Activated CD4-positive, alpha-beta T cell treated with anti-CD3 and anti-CD28 coated beads, Interleukin-2, amount 10 ng/mL, durations not matched to agents 7 days and 5 days (primary cell): ENCODE measurements at regions not wholly inside any gene's neighbourhood (a gene's known extent, or its start where the extent isn't known, plus 50 kb on each side); places are given as distances from the start of the nearest gene placed in this dataset.
"Not testable (repeated sequence)": the region's sequence is repeated elsewhere in the genome, so short reads cannot be mapped to it uniquely, and the experiment has no call there.

Experiments
- CTCF ChIA-PET: fragments of 350-600 bp; sonication (Branson Sonifier 250); formaldehyde crosslinking; loops from one replicate; lab custom pipeline; 2021; ENCODE audit warnings: antibody characterized with exemption; lab: Charles Lee
- POLR2A ChIA-PET: fragments of 350-600 bp; sonication (Branson Sonifier 250); formaldehyde crosslinking; loops from one replicate; lab custom pipeline; 2021; ENCODE audit warnings: antibody characterized with exemption; lab: Charles Lee
- DNase-seq: peaks from one replicate; pipeline ENCODE4 v3.0.0-alpha.2; 2020
- H3K27ac Mint-ChIP-seq: one replicate; pipeline ENCODE4 v1.8.0; 2021; ENCODE audit warnings: mild to moderate bottlenecking, moderate library complexity, mixed read lengths
- H3K27me3 Mint-ChIP-seq: one replicate; pipeline ENCODE4 v1.8.0; 2021; ENCODE audit warnings: mixed read lengths
- H3K36me3 Mint-ChIP-seq: one replicate; pipeline ENCODE4 v1.8.0; 2021; ENCODE audit warnings: low read depth, mixed read lengths
- H3K4me1 Mint-ChIP-seq: one replicate; pipeline ENCODE4 v1.8.0; 2021; ENCODE audit warnings: mixed read lengths
- H3K4me3 Mint-ChIP-seq: one replicate; pipeline ENCODE4 v1.8.0; 2021; ENCODE audit warnings: mild to moderate bottlenecking, moderate library complexity, mixed read lengths
- H3K9me3 Mint-ChIP-seq: one replicate; pipeline ENCODE4 v1.8.0; 2021; ENCODE audit warnings: mixed read lengths

GRCh38 chr6:4270776-4271175 is 135.4 kb upstream of the ECI2 start:
- H3K9me3 Mint-ChIP-seq, result no peaks in the 10 kb centered on the region
- H3K27me3 Mint-ChIP-seq, result peaks cover 5% of the 10 kb centered on the region
- H3K4me1 Mint-ChIP-seq, result no peaks in the 10 kb centered on the region
- H3K4me3 Mint-ChIP-seq, result no peak overlapping the region
- ChIA-PET CTCF (no interaction called here), POLR2A (no interaction called here)
- no peak for DNase-seq
- H3K36me3 Mint-ChIP-seq, result no peaks in the 10 kb centered on the region
- no peak overlapping the region for H3K27ac Mint-ChIP-seq

GRCh38 chr6:4270001-4270400 is 134.6 kb upstream of the ECI2 start:
- Mint-ChIP-seq H3K4me3 (no peak overlapping the region), H3K27me3 (peaks cover 5% of the 10 kb centered on the region), H3K27ac (no peak overlapping the region), H3K36me3 (no peaks in the 10 kb centered on the region), H3K9me3 (no peaks in the 10 kb centered on the region), H3K4me1 (no peaks in the 10 kb centered on the region)
- DNase-seq, result no peak
- ChIA-PET CTCF (no interaction called here), POLR2A (no interaction called here)

- ChIA-PET CTCF (no interaction called here), POLR2A (no interaction called here)
- no peaks in the 10 kb centered on the region for H3K4me1 Mint-ChIP-seq
- H3K9me3 Mint-ChIP-seq, result no peaks in the 10 kb centered on the region
- no peak overlapping the region for H3K27ac Mint-ChIP-seq
- H3K27me3 Mint-ChIP-seq, result peaks cover 5% of the 10 kb centered on the region
- DNase-seq, result no peak
- no peaks in the 10 kb centered on the region for H3K36me3 Mint-ChIP-seq
- no peak overlapping the region for H3K4me3 Mint-ChIP-seq
These were observed 132.8 kb upstream of the ECI2 start for GRCh38 chr6:4268171-4268570.

- Mint-ChIP-seq H3K4me3 (no peak overlapping the region), H3K4me1 (no peaks in the 10 kb centered on the region), H3K36me3 (no peaks in the 10 kb centered on the region), H3K9me3 (no peaks in the 10 kb centered on the region), H3K27me3 (peaks cover 5% of the 10 kb centered on the region), H3K27ac (no peak overlapping the region)
- POLR2A ChIA-PET, result no interaction called here
- CTCF ChIA-PET, result no interaction called here
- no peak for DNase-seq
These were observed 130.4 kb upstream of the ECI2 start for GRCh38 chr6:4265740-4266139.

GRCh38 chr6:4264601-4265000 is 129.2 kb upstream of the ECI2 start:
- ChIA-PET POLR2A (no interaction called here), CTCF (no interaction called here)
- H3K4me1 Mint-ChIP-seq, result no peaks in the 10 kb centered on the region
- peaks cover 5% of the 10 kb centered on the region for H3K27me3 Mint-ChIP-seq
- H3K9me3 Mint-ChIP-seq, result no peaks in the 10 kb centered on the region
- no peak overlapping the region for H3K27ac Mint-ChIP-seq
- no peaks in the 10 kb centered on the region for H3K36me3 Mint-ChIP-seq
- H3K4me3 Mint-ChIP-seq, result no peak overlapping the region
- DNase-seq, result no peak

GRCh38 chr6:4264081-4264480 is 128.7 kb upstream of the ECI2 start:
- Mint-ChIP-seq H3K4me1 (no peaks in the 10 kb centered on the region), H3K9me3 (no peaks in the 10 kb centered on the region), H3K27ac (no peak overlapping the region), H3K36me3 (no peaks in the 10 kb centered on the region), H3K4me3 (no peak overlapping the region), H3K27me3 (peaks cover 5% of the 10 kb centered on the region)
- no peak for DNase-seq
- ChIA-PET CTCF (no interaction called here), POLR2A (no interaction called here)

GRCh38 chr6:4262526-4262925 is 127.2 kb upstream of the ECI2 start:
- Mint-ChIP-seq H3K36me3 (no peaks in the 10 kb centered on the region), H3K9me3 (no peaks in the 10 kb centered on the region), H3K4me3 (no peak overlapping the region), H3K27ac (no peak overlapping the region), H3K27me3 (peaks cover 6% of the 10 kb centered on the region), H3K4me1 (no peaks in the 10 kb centered on the region)
- no peak for DNase-seq
- CTCF ChIA-PET, result no interaction called here
- POLR2A ChIA-PET, result no interaction called here

GRCh38 chr6:4259391-4259790 is 124.0 kb upstream of the ECI2 start:
- H3K27me3 Mint-ChIP-seq, result peaks cover 2% of the 10 kb centered on the region
- H3K9me3 Mint-ChIP-seq, result no peaks in the 10 kb centered on the region
- no peak overlapping the region for H3K4me3 Mint-ChIP-seq
- ChIA-PET CTCF (no interaction called here), POLR2A (no interaction called here)
- no peaks in the 10 kb centered on the region for H3K36me3 Mint-ChIP-seq
- no peak for DNase-seq
- no peak overlapping the region for H3K27ac Mint-ChIP-seq
- no peaks in the 10 kb centered on the region for H3K4me1 Mint-ChIP-seq

GRCh38 chr6:4258733-4259132 is 123.4 kb upstream of the ECI2 start:
- H3K9me3 Mint-ChIP-seq, result peaks cover 3% of the 10 kb centered on the region
- H3K4me1 Mint-ChIP-seq, result no peaks in the 10 kb centered on the region
- no peak for DNase-seq
- ChIA-PET POLR2A (no interaction called here), CTCF (no interaction called here)
- H3K27ac Mint-ChIP-seq, result no peak overlapping the region
- peaks cover 2% of the 10 kb centered on the region for H3K27me3 Mint-ChIP-seq
- H3K4me3 Mint-ChIP-seq, result no peak overlapping the region
- H3K36me3 Mint-ChIP-seq, result no peaks in the 10 kb centered on the region

GRCh38 chr6:4256969-4257368 is 121.6 kb upstream of the ECI2 start:
- POLR2A ChIA-PET, result no interaction called here
- H3K9me3 Mint-ChIP-seq, result peaks cover 3% of the 10 kb centered on the region
- CTCF ChIA-PET, result no interaction called here
- H3K27me3 Mint-ChIP-seq, result peaks cover 2% of the 10 kb centered on the region
- H3K27ac Mint-ChIP-seq, result no peak overlapping the region
- no peaks in the 10 kb centered on the region for H3K36me3 Mint-ChIP-seq
- H3K4me3 Mint-ChIP-seq, result no peak overlapping the region
- no peak for DNase-seq
- no peaks in the 10 kb centered on the region for H3K4me1 Mint-ChIP-seq

- POLR2A ChIA-PET, result no interaction called here
- CTCF ChIA-PET, result interaction anchor here (0.9 kb wide), 1 partner anchor 64 kb away, joined by 3 read pairs; no protein-coding TSS in a partner anchor
These were observed 118.3 kb upstream of the ECI2 start for GRCh38 chr6:4253604-4254231.

GRCh38 chr6:4252445-4252844 is 117.1 kb upstream of the ECI2 start:
- H3K4me1 Mint-ChIP-seq, H3K27me3 Mint-ChIP-seq, H3K9me3 Mint-ChIP-seq, H3K27ac Mint-ChIP-seq, H3K4me3 Mint-ChIP-seq, H3K36me3 Mint-ChIP-seq, POLR2A ChIA-PET, DNase-seq, CTCF ChIA-PET: not testable (repeated sequence)

More at GRCh38 chr6:4253604-4254231, 118.3 kb upstream of the ECI2 start:
- Mint-ChIP-seq H3K9me3 (peaks cover 3% of the 10 kb centered on the region), H3K27me3 (peaks cover 2% of the 10 kb centered on the region), H3K4me1 (no peaks in the 10 kb centered on the region), H3K36me3 (no peaks in the 10 kb centered on the region), H3K27ac (no peak overlapping the region), H3K4me3 (no peak overlapping the region)
- DNase-seq, result no peak

- no peaks in the 10 kb centered on the region for H3K36me3 Mint-ChIP-seq
- POLR2A ChIA-PET, result no interaction called here
- CTCF ChIA-PET, result no interaction called here
- peaks cover 7% of the 10 kb centered on the region for H3K9me3 Mint-ChIP-seq
- no peaks in the 10 kb centered on the region for H3K27me3 Mint-ChIP-seq
- no peak overlapping the region for H3K4me3 Mint-ChIP-seq
- no peak for DNase-seq
- H3K27ac Mint-ChIP-seq, result no peak overlapping the region
- no peaks in the 10 kb centered on the region for H3K4me1 Mint-ChIP-seq
These were observed 115.3 kb upstream of the ECI2 start for GRCh38 chr6:4250645-4251044.

GRCh38 chr6:4243832-4244231 is 108.5 kb upstream of the ECI2 start:
- H3K27ac Mint-ChIP-seq, H3K36me3 Mint-ChIP-seq, H3K4me3 Mint-ChIP-seq, H3K4me1 Mint-ChIP-seq, CTCF ChIA-PET, POLR2A ChIA-PET, DNase-seq, H3K27me3 Mint-ChIP-seq: not testable (repeated sequence)
- H3K9me3 Mint-ChIP-seq, result peaks cover 24% of the 10 kb centered on the region
